ENCODE measurements at regions not wholly inside any gene's neighbourhood (a gene's known extent, or its start where the extent isn't known, plus 50 kb on each side); places are given as distances from the start of the nearest gene placed in this dataset.

DNA sequence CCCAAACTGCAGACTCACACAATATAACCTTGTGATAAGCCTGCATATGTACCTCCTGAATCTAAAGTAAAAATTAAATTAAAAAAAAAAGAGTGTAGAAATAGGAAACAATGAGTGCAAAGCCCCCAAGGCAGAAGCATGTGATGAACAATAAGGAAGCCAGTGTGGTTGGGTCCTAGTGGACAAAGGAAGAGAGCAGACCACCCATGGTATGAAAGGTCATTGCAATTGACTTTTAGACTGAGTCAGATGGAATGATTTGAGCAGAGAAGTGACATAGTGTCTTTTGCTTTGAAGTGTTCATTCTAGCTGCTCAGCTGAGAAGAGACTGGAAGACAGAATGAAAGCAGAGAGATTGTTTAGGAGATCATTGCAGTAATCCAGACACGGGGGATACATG is 417.1 kb downstream of the RAD51AP2 start:
- TF ChIP-seq POLR2A (IDR thresholded peaks at IDR 0.05) (no peak), CTCF (IDR thresholded peaks at IDR 0.05) (no peak)
